Lung (tissue), 11 donors: ENCODE measurements at regions not wholly inside any gene's neighbourhood (a gene's known extent, or its start where the extent isn't known, plus 50 kb on each side); places are given as distances from the start of the nearest gene placed in this dataset.
A peak's percentile ranks its signal among the peaks of the same experiment; 100 is the strongest.

ENCODE experiments used
- ATAC-seq: fragments of 200-7000 bp; cut with Tn5 transposase; one replicate; pipeline ENCODE4 v1.9.1; 2020; ENCODE audit warnings: moderate number of reproducible peaks; ENCODE audit not compliant: insufficient read depth, low FRiP score
- DNase-seq, 3 donors: peaks; one replicate each; pipeline ENCODE4 v3.0.0-alpha.2; 2013 to 2017
- H3K27ac ChIP-seq, 2 donors: one replicate each; pipeline ENCODE4 v1.5.1; 2013; ENCODE audit warnings: mild to moderate bottlenecking in 2 of 2, moderate library complexity in 2 of 2, control low read depth in 1 of 2, inconsistent platforms in 1 of 2, low read depth in 1 of 2, low read length in 1 of 2
- H3K27me3 ChIP-seq, 3 donors: one replicate each; pipeline ENCODE4 v1.5.1; 2013; ENCODE audit warnings: low read length in 2 of 3; ENCODE audit not compliant: control insufficient read depth in 3 of 3, insufficient read depth in 3 of 3
- H3K36me3 ChIP-seq, 4 donors: one replicate each; pipeline ENCODE4 v1.5.1; 2013; ENCODE audit warnings: low read length in 4 of 4, mild to moderate bottlenecking in 1 of 4, moderate library complexity in 1 of 4; ENCODE audit not compliant: control insufficient read depth in 4 of 4, insufficient read depth in 4 of 4
- H3K4me1 ChIP-seq, 5 donors: one replicate each; pipeline ENCODE4 v1.5.1; 2013; ENCODE audit warnings: low read length in 5 of 5, mild to moderate bottlenecking in 2 of 5, moderate library complexity in 1 of 5; ENCODE audit not compliant: control insufficient read depth in 5 of 5, insufficient read depth in 5 of 5
- H3K4me3 ChIP-seq: one replicate; pipeline ENCODE4 v1.5.1; 2013; ENCODE audit warnings: mild to moderate bottlenecking, control low read depth, moderate library complexity
- H3K9ac ChIP-seq, 2 donors: one replicate each; pipeline ENCODE4 v1.5.1; 2013; ENCODE audit warnings: low read length in 2 of 2, control low read depth in 1 of 2; ENCODE audit not compliant: insufficient read depth in 1 of 2
- H3K9me3 ChIP-seq, 4 donors: one replicate each; pipeline ENCODE4 v1.5.1; 2013; ENCODE audit warnings: low read length in 3 of 4, mild to moderate bottlenecking in 1 of 4, moderate library complexity in 1 of 4; ENCODE audit not compliant: control insufficient read depth in 4 of 4, insufficient read depth in 3 of 4
- CTCF ChIP-seq: IDR thresholded peaks from 2 replicates; pipeline ENCODE4 v1.5.1; 2012; ENCODE audit warnings: mild to moderate bottlenecking; ENCODE audit errors: control extremely low read depth, extremely low read depth
- WGBS, 2 donors: extraction: QIAGEN DNeasy Blood & Tissue Kit; methylation state at CpG; one replicate each; pipeline ENCODE4 v1.1.7; 2013; 5-methylcytosine and 5-hydroxymethylcytosine counted together
- donor health status: control.
- donor health status: control.
- donor health status: Bipolar disorder and iron deficiency.
- donor health status: healthy.
- donor health status: DM: yes; HTN: yes; CAD: no.

GRCh38 chr5:2135354-2135753 lies 252.6 kb upstream of the IRX4 start:
- no peak overlapping the region for H3K9ac ChIP-seq
- ATAC-seq (no peak), DNase-seq (no peak)
- H3K4me3 ChIP-seq, result no peak overlapping the region
- 74 to 87% methylated on average over 8 of the region's 8 CpGs for WGBS, 2 donors
- peaks cover 0 to 2% (median 0%) of the 10 kb centered on the region in 3 donors for H3K27me3 ChIP-seq
- TF ChIP-seq CTCF, result no peak
- H3K36me3 ChIP-seq, result no peaks in the 10 kb centered on the region
- no peak overlapping the region for H3K27ac ChIP-seq
- peaks cover 0 to 2% (median 0%) of the 10 kb centered on the region in 5 donors for H3K4me1 ChIP-seq
- H3K9me3 ChIP-seq, result peaks cover 0 to 4% (median 0%) of the 10 kb centered on the region in 4 donors

- DNase-seq (peak in 1 of 3 donors; percentile 9), ATAC-seq (no peak)
- TF ChIP-seq CTCF, result no peak
- no peak overlapping the region for H3K4me3 ChIP-seq
- H3K9me3 ChIP-seq, result peaks cover 0 to 4% (median 0%) of the 10 kb centered on the region in 4 donors
- H3K27me3 ChIP-seq, result no peaks in the 10 kb centered on the region
- no peaks in the 10 kb centered on the region for H3K36me3 ChIP-seq
- no peak overlapping the region for H3K9ac ChIP-seq
- 64 to 77% methylated on average over 19 of the region's 19 CpGs for WGBS, 2 donors
- no peak overlapping the region for H3K27ac ChIP-seq
- H3K4me1 ChIP-seq, result peaks cover 0 to 8% (median 0%) of the 10 kb centered on the region in 5 donors
Observed at GRCh38 chr5:2134543-2135292, 252.0 kb upstream of the IRX4 start.

DNA sequence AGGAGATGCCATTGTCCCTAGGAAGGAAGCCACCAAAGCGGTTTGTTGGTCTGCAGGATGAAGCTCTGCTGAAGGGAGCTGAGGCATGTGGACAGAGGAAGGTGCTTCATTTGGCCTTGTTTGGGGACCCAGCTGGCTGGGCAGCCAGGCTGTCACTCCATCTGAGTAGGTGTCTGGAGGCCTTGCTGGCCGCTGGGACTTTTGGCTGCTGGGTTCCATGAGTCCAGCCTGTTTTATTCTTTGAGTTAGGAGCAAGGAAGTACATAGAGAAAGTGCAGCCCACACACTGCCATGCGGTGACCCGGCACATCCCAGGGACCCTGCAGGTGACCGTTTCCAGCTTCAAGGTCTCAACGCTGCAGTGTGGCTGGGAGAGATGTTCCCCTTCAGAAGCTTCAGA lies 251.2 kb upstream of the IRX4 start:
- DNase-seq, result peak in 1 of 3 donors; percentile 2
- WGBS, 2 donors, result 88 to 89% methylated on average over 6 of the region's 6 CpGs

More for the DNA sequence above, 251.2 kb upstream of the IRX4 start:
- H3K9ac ChIP-seq, result no peak overlapping the region
- H3K27me3 ChIP-seq, result peaks cover 0 to 2% (median 0%) of the 10 kb centered on the region in 3 donors
- no peak overlapping the region for H3K27ac ChIP-seq
- H3K36me3 ChIP-seq, result no peaks in the 10 kb centered on the region
- H3K4me1 ChIP-seq, result peaks cover 0 to 16% (median 0%) of the 10 kb centered on the region in 5 donors
- peaks cover 0 to 4% (median 0%) of the 10 kb centered on the region in 4 donors for H3K9me3 ChIP-seq
- TF ChIP-seq CTCF, result no peak
- no peak overlapping the region for H3K4me3 ChIP-seq
- no peak for ATAC-seq
